ENCODE measurements at regions not wholly inside any gene's neighbourhood (a gene's known extent, or its start where the extent isn't known, plus 50 kb on each side); places are given as distances from the start of the nearest gene placed in this dataset.
"Not testable (repeated sequence)": the region's sequence is repeated elsewhere in the genome, so short reads cannot be mapped to it uniquely, and the experiment has no call there.

DNA sequence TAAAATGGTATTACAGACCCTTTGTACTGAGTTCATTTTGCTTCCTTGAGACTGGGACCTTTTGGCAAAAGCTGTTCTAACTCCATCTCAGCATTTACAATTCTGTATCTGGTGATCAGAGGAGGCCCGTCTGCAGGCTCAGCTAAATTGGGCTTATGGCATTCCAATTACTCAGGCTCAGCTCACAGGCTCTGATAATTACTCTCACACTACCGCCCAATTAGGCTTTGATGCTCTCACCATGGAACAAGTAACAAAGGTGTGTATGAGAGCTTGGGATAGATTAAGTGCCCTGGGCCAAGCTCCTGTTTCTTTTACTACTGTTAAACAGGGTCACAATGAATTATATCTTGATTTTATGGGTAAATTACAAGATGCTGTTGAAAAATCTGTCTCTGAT is 159.9 kb downstream of the IER5 start:
- not testable (repeated sequence) for TF ChIP-seq NFIC (IDR thresholded peaks at IDR 0.05; ENCODE audit: low read length); EP300 (IDR thresholded peaks at IDR 0.05; ENCODE audit: low read depth in 2 of 2, low read length in 2 of 2); EP300 (CRISPR knock-in tag; IDR thresholded peaks at IDR 0.05; ENCODE audit: borderline replicate concordance); ATAD3A (CRISPR knock-in tag; IDR thresholded peaks at IDR 0.05); ZNF24 (IDR thresholded peaks at IDR 0.05); DNMT1 (CRISPR knock-in tag; IDR thresholded peaks at IDR 0.05); ZNF234 (CRISPR knock-in tag; conservative IDR thresholded peaks at IDR 0.05); EZH2 (conservative IDR thresholded peaks at IDR 0.05; ENCODE audit: low read depth, low read length); ELF4 (CRISPR knock-in tag; IDR thresholded peaks at IDR 0.05; ENCODE audit: borderline replicate concordance); SP1 (IDR thresholded peaks at IDR 0.05); SP1 (CRISPR knock-in tag; IDR thresholded peaks at IDR 0.05); POLR2A (IDR thresholded peaks at IDR 0.05; ENCODE audit: insufficient read depth in 1 of 2, low read depth in 2 of 2, low read length in 2 of 2); SYNCRIP (IDR thresholded peaks at IDR 0.05; ENCODE audit: insufficient read depth, low read depth, low read length)
- TF ChIP-seq, protein P1, sequence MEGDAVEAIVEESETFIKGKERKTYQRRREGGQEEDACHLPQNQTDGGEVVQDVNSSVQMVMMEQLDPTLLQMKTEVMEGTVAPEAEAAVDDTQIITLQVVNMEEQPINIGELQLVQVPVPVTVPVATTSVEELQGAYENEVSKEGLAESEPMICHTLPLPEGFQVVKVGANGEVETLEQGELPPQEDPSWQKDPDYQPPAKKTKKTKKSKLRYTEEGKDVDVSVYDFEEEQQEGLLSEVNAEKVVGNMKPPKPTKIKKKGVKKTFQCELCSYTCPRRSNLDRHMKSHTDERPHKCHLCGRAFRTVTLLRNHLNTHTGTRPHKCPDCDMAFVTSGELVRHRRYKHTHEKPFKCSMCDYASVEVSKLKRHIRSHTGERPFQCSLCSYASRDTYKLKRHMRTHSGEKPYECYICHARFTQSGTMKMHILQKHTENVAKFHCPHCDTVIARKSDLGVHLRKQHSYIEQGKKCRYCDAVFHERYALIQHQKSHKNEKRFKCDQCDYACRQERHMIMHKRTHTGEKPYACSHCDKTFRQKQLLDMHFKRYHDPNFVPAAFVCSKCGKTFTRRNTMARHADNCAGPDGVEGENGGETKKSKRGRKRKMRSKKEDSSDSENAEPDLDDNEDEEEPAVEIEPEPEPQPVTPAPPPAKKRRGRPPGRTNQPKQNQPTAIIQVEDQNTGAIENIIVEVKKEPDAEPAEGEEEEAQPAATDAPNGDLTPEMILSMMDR (CRISPR knock-in tag; IDR thresholded peaks at IDR 0.05), result not testable (repeated sequence)
- TF ChIP-seq, protein P2, sequence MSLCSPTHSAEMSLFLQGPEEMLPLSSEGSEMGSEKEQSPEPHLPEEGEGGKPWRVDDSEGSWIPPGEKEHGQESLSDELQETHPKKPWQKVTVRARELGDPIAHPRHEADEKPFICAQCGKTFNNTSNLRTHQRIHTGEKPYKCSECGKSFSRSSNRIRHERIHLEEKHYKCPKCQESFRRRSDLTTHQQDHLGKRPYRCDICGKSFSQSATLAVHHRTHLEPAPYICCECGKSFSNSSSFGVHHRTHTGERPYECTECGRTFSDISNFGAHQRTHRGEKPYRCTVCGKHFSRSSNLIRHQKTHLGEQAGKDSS (CRISPR knock-in tag; IDR thresholded peaks at IDR 0.05; ENCODE audit: borderline replicate concordance, low read depth), result not testable (repeated sequence)
- TF ChIP-seq, protein P3, sequence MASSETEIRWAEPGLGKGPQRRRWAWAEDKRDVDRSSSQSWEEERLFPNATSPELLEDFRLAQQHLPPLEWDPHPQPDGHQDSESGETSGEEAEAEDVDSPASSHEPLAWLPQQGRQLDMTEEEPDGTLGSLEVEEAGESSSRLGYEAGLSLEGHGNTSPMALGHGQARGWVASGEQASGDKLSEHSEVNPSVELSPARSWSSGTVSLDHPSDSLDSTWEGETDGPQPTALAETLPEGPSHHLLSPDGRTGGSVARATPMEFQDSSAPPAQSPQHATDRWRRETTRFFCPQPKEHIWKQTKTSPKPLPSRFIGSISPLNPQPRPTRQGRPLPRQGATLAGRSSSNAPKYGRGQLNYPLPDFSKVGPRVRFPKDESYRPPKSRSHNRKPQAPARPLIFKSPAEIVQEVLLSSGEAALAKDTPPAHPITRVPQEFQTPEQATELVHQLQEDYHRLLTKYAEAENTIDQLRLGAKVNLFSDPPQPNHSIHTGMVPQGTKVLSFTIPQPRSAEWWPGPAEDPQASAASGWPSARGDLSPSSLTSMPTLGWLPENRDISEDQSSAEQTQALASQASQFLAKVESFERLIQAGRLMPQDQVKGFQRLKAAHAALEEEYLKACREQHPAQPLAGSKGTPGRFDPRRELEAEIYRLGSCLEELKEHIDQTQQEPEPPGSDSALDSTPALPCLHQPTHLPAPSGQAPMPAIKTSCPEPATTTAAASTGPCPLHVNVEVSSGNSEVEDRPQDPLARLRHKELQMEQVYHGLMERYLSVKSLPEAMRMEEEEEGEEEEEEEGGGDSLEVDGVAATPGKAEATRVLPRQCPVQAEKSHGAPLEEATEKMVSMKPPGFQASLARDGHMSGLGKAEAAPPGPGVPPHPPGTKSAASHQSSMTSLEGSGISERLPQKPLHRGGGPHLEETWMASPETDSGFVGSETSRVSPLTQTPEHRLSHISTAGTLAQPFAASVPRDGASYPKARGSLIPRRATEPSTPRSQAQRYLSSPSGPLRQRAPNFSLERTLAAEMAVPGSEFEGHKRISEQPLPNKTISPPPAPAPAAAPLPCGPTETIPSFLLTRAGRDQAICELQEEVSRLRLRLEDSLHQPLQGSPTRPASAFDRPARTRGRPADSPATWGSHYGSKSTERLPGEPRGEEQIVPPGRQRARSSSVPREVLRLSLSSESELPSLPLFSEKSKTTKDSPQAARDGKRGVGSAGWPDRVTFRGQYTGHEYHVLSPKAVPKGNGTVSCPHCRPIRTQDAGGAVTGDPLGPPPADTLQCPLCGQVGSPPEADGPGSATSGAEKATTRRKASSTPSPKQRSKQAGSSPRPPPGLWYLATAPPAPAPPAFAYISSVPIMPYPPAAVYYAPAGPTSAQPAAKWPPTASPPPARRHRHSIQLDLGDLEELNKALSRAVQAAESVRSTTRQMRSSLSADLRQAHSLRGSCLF (CRISPR knock-in tag; IDR thresholded peaks at IDR 0.05; ENCODE audit: borderline replicate concordance), result not testable (repeated sequence)
